ENCODE measurements at regions not wholly inside any gene's neighbourhood (a gene's known extent, or its start where the extent isn't known, plus 50 kb on each side); places are given as distances from the start of the nearest gene placed in this dataset.

DNA sequence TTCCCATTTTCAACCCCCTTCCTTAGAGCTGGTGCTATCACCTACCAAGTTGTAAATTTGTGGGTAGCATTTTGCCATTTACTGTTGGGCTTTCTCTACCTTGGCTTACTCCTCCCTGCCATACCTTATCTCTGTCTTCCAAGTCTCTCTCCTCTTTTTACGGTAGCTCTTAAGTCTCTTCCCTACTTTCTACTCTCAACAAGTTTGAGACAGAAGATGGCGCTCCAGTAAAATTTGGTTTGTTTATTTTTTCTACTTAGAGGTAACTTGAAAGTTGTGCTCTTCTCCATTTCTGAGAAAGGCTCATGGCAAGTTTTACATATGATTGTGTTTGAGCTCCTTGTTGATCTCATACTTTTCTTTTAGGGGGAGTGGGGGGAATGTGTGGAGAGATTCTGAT is 1508.1 kb downstream of the TECRL start:
- H4K20me1 ChIP-seq (ENCODE audit: insufficient read depth, low read length) = no peaks in the 10 kb centered on the region
- no peak overlapping the region for H2AFZ ChIP-seq (ENCODE audit: low read length)
- DNase-seq (ENCODE audit: low spot score) = no peak
- no peaks in the 10 kb centered on the region for H3K79me2 ChIP-seq (ENCODE audit: insufficient read depth, low read depth, low read length)
- H3K4me3 ChIP-seq (ENCODE audit: low read depth, low read length, poor library complexity, severe bottlenecking) = no peak overlapping the region
- no peak overlapping the region for H3K4me2 ChIP-seq (ENCODE audit: low read length)
- TF ChIP-seq EZH2phosphoT487 (IDR thresholded peaks at IDR 0.05; ENCODE audit: borderline replicate concordance, low read depth, low read length) = no peak
- TF ChIP-seq CTCF (conservative IDR thresholded peaks at IDR 0.05; ENCODE audit: low read length) = no peak
- POLR2A ChIA-PET = no interaction called here
- CTCF ChIA-PET (ENCODE audit: unreplicated experiment) = no interaction called here
- intact Hi-C loops (cut with micrococcal nuclease; ENCODE audit: unreplicated experiment) = no loop called here
- H3K4me1 ChIP-seq (ENCODE audit: insufficient read depth, low read length, poor library complexity, severe bottlenecking) = no peaks in the 10 kb centered on the region
- H3K27ac ChIP-seq (ENCODE audit: low read depth, low read length, poor library complexity, severe bottlenecking) = no peak overlapping the region
- no peaks in the 10 kb centered on the region for H3K9me2 ChIP-seq (ENCODE audit: insufficient read depth, low read length)
- BruUV-seq (replicated peaks) = no TSS peak
- H3K9me3 ChIP-seq (ENCODE audit: low read length) = peaks cover 19% of the 10 kb centered on the region; the same call in 1 of the 2 replicates
- H3K36me3 ChIP-seq (ENCODE audit: insufficient read depth, low read length) = no peaks in the 10 kb centered on the region

- no TSS peak for BruUV-seq (replicated peaks)
These were observed 1509.4 kb downstream of the TECRL start for GRCh38 chr4:62899646-62900364.

More at GRCh38 chr4:62899646-62900364, 1509.4 kb downstream of the TECRL start:
- Histone ChIP-seq H3K4me3 (ENCODE audit: low read depth, low read length, poor library complexity, severe bottlenecking) (no peak overlapping the region), H3K27ac (ENCODE audit: low read depth, low read length, poor library complexity, severe bottlenecking) (no peak overlapping the region), H4K20me1 (ENCODE audit: insufficient read depth, low read length) (no peaks in the 10 kb centered on the region), H3K4me2 (ENCODE audit: low read length) (no peak overlapping the region), H3K9me3 (ENCODE audit: low read length) (peaks cover 19% of the 10 kb centered on the region; the same call in 1 of the 2 replicates), H3K79me2 (ENCODE audit: insufficient read depth, low read depth, low read length) (no peaks in the 10 kb centered on the region), H2AFZ (ENCODE audit: low read length) (no peak overlapping the region), H3K9me2 (ENCODE audit: insufficient read depth, low read length) (no peaks in the 10 kb centered on the region), H3K4me1 (ENCODE audit: insufficient read depth, low read length, poor library complexity, severe bottlenecking) (no peaks in the 10 kb centered on the region), H3K36me3 (ENCODE audit: insufficient read depth, low read length) (no peaks in the 10 kb centered on the region)
- ChIA-PET CTCF (ENCODE audit: unreplicated experiment) (no interaction called here), POLR2A (interaction anchor here (1.0 kb wide), 1 partner anchor 15 kb away, joined by 4 read pairs; no protein-coding TSS in a partner anchor)
- intact Hi-C loops (cut with micrococcal nuclease; ENCODE audit: unreplicated experiment) = no loop called here
- no peak for DNase-seq (ENCODE audit: low spot score)
- no peak for TF ChIP-seq CTCF (conservative IDR thresholded peaks at IDR 0.05; ENCODE audit: low read length)
- TF ChIP-seq EZH2phosphoT487 (IDR thresholded peaks at IDR 0.05; ENCODE audit: borderline replicate concordance, low read depth, low read length) = no peak

All from OCI-LY7 (cell line).